Memory B cell (primary cell): ENCODE measurements at regions not wholly inside any gene's neighbourhood (a gene's known extent, or its start where the extent isn't known, plus 50 kb on each side); places are given as distances from the start of the nearest gene placed in this dataset.
"Not testable (repeated sequence)": the region's sequence is repeated elsewhere in the genome, so short reads cannot be mapped to it uniquely, and the experiment has no call there.

Source experiments
- ATAC-seq: fragments of 150-1000 bp; cut with Tn5 transposase; 2 replicates; pipeline ENCODE4 v1.10.0; 2021; ENCODE audit warnings: low read depth, mild to moderate bottlenecking, moderate library complexity
- DNase-seq, 2 donors: peaks; one replicate each; pipeline ENCODE4 v3.0.0; 2022; ENCODE audit warnings: low spot score in 2 of 2
- H3K27ac Mint-ChIP-seq: one replicate; pipeline ENCODE4 v1.8.0; 2022; ENCODE audit warnings: mild to moderate bottlenecking, moderate library complexity, mixed read lengths
- H3K27me3 Mint-ChIP-seq: one replicate; pipeline ENCODE4 v1.8.0; 2022; ENCODE audit warnings: mixed read lengths
- H3K36me3 Mint-ChIP-seq: one replicate; pipeline ENCODE4 v1.8.0; 2022; ENCODE audit warnings: mild to moderate bottlenecking, mixed read lengths
- H3K4me1 Mint-ChIP-seq: one replicate; pipeline ENCODE4 v1.8.0; 2022; ENCODE audit warnings: mixed read lengths
- H3K4me3 Mint-ChIP-seq: one replicate; pipeline ENCODE4 v1.8.0; 2022; ENCODE audit warnings: mild to moderate bottlenecking, moderate library complexity, mixed read lengths
- H3K9me3 Mint-ChIP-seq: one replicate; pipeline ENCODE4 v1.8.0; 2022; ENCODE audit warnings: mixed read lengths

- H3K4me1 Mint-ChIP-seq: no peaks in the 10 kb centered on the region
- ATAC-seq (no peak), DNase-seq (no peak)
- no peak overlapping the region for H3K4me3 Mint-ChIP-seq
- peaks cover 1% of the 10 kb centered on the region for H3K9me3 Mint-ChIP-seq
- no peak overlapping the region for H3K27ac Mint-ChIP-seq
- no peaks in the 10 kb centered on the region for H3K36me3 Mint-ChIP-seq
- H3K27me3 Mint-ChIP-seq: no peaks in the 10 kb centered on the region
These were observed 662.0 kb upstream of the GBE1 start for GRCh38 chr3:82423268-82424030.

GRCh38 chr3:82416830-82417229 lies 655.4 kb upstream of the GBE1 start:
- H3K9me3 Mint-ChIP-seq: peaks cover 2% of the 10 kb centered on the region
- ATAC-seq (no peak), DNase-seq (no peak)
- H3K27ac Mint-ChIP-seq: no peak overlapping the region
- H3K4me3 Mint-ChIP-seq: no peak overlapping the region
- no peaks in the 10 kb centered on the region for H3K36me3 Mint-ChIP-seq
- no peaks in the 10 kb centered on the region for H3K4me1 Mint-ChIP-seq
- H3K27me3 Mint-ChIP-seq: no peaks in the 10 kb centered on the region

DNA sequence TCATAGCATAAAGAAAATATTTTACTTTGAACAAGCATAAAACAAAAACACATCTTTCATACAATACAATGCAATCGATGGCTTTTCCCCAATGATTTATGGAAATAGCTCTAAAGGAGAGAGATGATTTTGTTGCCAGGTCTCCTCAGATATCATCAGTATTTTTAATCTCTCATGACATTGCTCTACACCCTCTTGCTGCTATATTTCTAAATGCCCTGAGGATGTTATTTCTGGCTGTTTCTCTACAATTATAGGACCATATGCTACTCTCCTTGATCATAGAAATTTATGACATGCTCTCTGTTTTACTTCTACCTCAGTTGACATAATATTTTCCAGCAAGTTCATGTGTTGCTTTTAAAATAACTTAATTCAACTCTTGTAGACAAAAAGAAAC lies 654.9 kb upstream of the GBE1 start:
- ATAC-seq: no peak
- Mint-ChIP-seq H3K27ac (no peak overlapping the region), H3K9me3 (peaks cover 2% of the 10 kb centered on the region), H3K27me3 (no peaks in the 10 kb centered on the region), H3K36me3 (no peaks in the 10 kb centered on the region), H3K4me3 (no peak overlapping the region), H3K4me1 (no peaks in the 10 kb centered on the region)
- DNase-seq: no peak

DNA sequence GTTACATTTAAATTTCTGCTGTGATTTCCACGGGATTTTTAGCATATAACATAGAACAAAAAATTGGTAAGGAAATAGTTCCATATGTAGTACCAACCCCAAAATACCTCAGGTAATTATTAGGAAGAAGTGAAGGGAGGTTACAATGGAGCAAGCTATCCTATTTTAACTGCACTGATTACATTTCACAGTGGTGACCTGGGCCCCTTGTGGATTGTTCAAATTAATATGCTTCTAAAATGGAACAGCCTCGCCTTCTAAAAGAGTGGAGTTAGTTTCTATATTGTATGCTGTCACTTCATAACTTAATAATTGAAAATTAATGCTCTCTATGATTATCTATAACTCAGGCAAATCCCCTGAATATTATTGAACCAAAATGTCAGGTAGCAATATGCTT lies 651.7 kb upstream of the GBE1 start:
- Mint-ChIP-seq H3K9me3 (peaks cover 2% of the 10 kb centered on the region), H3K27ac (no peak overlapping the region), H3K27me3 (no peaks in the 10 kb centered on the region), H3K36me3 (no peaks in the 10 kb centered on the region), H3K4me3 (no peak overlapping the region), H3K4me1 (no peaks in the 10 kb centered on the region)
- ATAC-seq (no peak), DNase-seq (no peak)

- ATAC-seq: no peak
- Mint-ChIP-seq H3K27ac (no peak overlapping the region), H3K4me3 (no peak overlapping the region), H3K4me1 (no peaks in the 10 kb centered on the region), H3K36me3 (no peaks in the 10 kb centered on the region), H3K27me3 (no peaks in the 10 kb centered on the region), H3K9me3 (peaks cover 2% of the 10 kb centered on the region)
- no peak for DNase-seq
These were observed 648.9 kb upstream of the GBE1 start for GRCh38 chr3:82410366-82410765.

DNA sequence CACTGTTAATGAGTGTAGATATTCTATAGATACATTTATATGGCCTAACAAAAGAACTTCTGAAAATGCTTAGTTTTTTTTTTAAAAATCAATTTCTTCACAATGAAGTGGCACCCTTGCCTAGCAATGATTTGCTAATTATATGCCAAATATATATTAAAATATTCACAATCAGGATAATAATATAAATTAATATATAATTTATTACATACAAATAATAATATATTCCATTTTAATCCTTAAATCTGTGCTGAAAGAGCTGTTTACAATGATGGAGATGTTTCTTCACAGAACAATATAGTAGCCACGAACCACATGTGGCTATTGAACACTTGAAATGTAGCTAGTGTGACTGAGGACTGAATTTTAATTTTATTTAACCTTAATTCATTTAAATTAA lies 648.4 kb upstream of the GBE1 start:
- no peak for DNase-seq
- Mint-ChIP-seq H3K27me3 (no peaks in the 10 kb centered on the region), H3K4me1 (no peaks in the 10 kb centered on the region), H3K4me3 (no peak overlapping the region), H3K27ac (no peak overlapping the region), H3K9me3 (peaks cover 2% of the 10 kb centered on the region), H3K36me3 (no peaks in the 10 kb centered on the region)
- no peak for ATAC-seq

GRCh38 chr3:82392203-82392775 lies 630.8 kb upstream of the GBE1 start:
- DNase-seq: no peak
- H3K27ac Mint-ChIP-seq: no peak overlapping the region
- H3K27me3 Mint-ChIP-seq: no peaks in the 10 kb centered on the region
- no peaks in the 10 kb centered on the region for H3K36me3 Mint-ChIP-seq
- H3K4me1 Mint-ChIP-seq: no peaks in the 10 kb centered on the region
- no peak for ATAC-seq
- H3K4me3 Mint-ChIP-seq: no peak overlapping the region
- peaks cover 3% of the 10 kb centered on the region for H3K9me3 Mint-ChIP-seq

GRCh38 chr3:82390868-82391267 lies 629.4 kb upstream of the GBE1 start:
- H3K4me3 Mint-ChIP-seq: no peak overlapping the region
- no peaks in the 10 kb centered on the region for H3K27me3 Mint-ChIP-seq
- no peaks in the 10 kb centered on the region for H3K4me1 Mint-ChIP-seq
- DNase-seq (no peak), ATAC-seq (no peak)
- no peak overlapping the region for H3K27ac Mint-ChIP-seq
- no peaks in the 10 kb centered on the region for H3K36me3 Mint-ChIP-seq
- peaks cover 3% of the 10 kb centered on the region for H3K9me3 Mint-ChIP-seq

DNA sequence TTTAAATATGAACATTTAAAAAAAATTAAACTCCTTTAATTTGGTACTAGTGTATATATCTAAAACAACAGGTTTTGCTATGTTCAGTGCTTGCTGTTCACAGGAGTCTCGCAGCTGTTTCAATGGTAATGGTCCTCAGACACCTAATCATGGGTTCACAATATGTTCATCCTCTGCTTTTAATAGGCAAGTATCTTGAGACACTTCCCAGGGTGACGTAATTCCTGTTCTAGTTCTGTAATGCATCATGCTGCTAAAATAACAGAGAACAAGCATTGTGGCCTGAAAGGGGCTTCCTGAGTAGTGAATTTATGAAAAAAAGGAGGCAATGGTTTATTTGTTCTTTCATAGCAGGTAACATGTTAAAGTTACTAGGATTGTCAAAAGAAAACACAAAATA lies 625.2 kb upstream of the GBE1 start:
- Mint-ChIP-seq H3K27me3 (no peaks in the 10 kb centered on the region), H3K36me3 (no peaks in the 10 kb centered on the region), H3K4me1 (no peaks in the 10 kb centered on the region), H3K27ac (no peak overlapping the region), H3K9me3 (peaks cover 5% of the 10 kb centered on the region), H3K4me3 (no peak overlapping the region)
- DNase-seq (no peak), ATAC-seq (no peak)

GRCh38 chr3:82384181-82384580 lies 622.7 kb upstream of the GBE1 start:
- ATAC-seq (no peak), DNase-seq (no peak)
- H3K4me1 Mint-ChIP-seq: no peaks in the 10 kb centered on the region
- no peaks in the 10 kb centered on the region for H3K27me3 Mint-ChIP-seq
- H3K36me3 Mint-ChIP-seq: no peaks in the 10 kb centered on the region
- H3K27ac Mint-ChIP-seq: no peak overlapping the region
- H3K9me3 Mint-ChIP-seq: peaks cover 5% of the 10 kb centered on the region
- H3K4me3 Mint-ChIP-seq: no peak overlapping the region

- H3K4me3 Mint-ChIP-seq: no peak overlapping the region
- H3K4me1 Mint-ChIP-seq: no peaks in the 10 kb centered on the region
- H3K9me3 Mint-ChIP-seq: peaks cover 5% of the 10 kb centered on the region
- DNase-seq (no peak), ATAC-seq (no peak)
- H3K36me3 Mint-ChIP-seq: no peaks in the 10 kb centered on the region
- no peaks in the 10 kb centered on the region for H3K27me3 Mint-ChIP-seq
- no peak overlapping the region for H3K27ac Mint-ChIP-seq
These were observed 621.4 kb upstream of the GBE1 start for GRCh38 chr3:82382831-82383230.

GRCh38 chr3:82378392-82378791 lies 616.9 kb upstream of the GBE1 start:
- Mint-ChIP-seq H3K4me3 (no peak overlapping the region), H3K9me3 (peaks cover 13% of the 10 kb centered on the region), H3K27ac (no peak overlapping the region)

DNA sequence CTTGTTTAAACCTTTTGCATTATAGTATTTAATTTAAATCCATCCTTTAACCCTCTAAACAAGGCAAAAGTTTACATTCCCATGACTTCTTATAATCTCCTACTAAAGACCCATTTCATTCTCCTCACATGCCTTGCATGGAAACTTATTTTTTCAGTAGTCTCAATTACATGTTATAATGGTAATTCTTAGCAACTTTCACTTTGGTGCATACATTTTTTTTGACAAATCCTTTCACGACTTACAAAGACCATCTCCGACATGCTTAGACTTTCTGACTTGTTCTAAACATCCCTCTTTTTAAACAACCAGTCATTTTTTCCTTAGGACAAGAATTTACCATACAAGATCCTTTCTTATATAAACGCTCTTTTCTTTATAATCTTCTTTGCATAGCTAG lies 615.4 kb upstream of the GBE1 start:
- Mint-ChIP-seq H3K36me3 (no peaks in the 10 kb centered on the region), H3K4me1 (no peaks in the 10 kb centered on the region), H3K9me3 (peaks cover 12% of the 10 kb centered on the region), H3K4me3 (no peak overlapping the region), H3K27ac (no peak overlapping the region), H3K27me3 (no peaks in the 10 kb centered on the region)
- DNase-seq: no peak
- no peak for ATAC-seq

More at GRCh38 chr3:82378392-82378791, 616.9 kb upstream of the GBE1 start:
- Mint-ChIP-seq H3K36me3 (no peaks in the 10 kb centered on the region), H3K27me3 (no peaks in the 10 kb centered on the region), H3K4me1 (no peaks in the 10 kb centered on the region)
- DNase-seq (no peak), ATAC-seq (no peak)

DNA sequence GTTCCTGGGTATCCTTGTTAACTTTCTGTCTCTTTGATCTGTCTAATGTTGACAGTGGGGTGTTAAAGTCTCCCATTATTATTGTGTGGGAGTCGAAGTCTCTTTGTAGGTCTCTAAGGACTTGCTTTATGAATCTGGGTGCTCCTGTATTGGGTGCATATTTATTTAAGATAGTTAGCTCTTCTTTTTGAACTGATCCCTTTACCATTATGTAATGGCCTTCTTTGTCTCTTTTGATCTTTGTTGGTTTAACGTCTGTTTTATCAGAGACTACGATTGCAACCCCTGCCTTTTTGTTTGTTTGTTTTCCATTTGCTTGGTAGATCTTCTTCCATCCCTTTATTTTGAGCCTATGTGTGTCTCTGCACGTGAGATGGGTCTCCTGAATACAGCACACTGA lies 612.4 kb upstream of the GBE1 start:
- DNase-seq, H3K36me3 Mint-ChIP-seq, H3K27me3 Mint-ChIP-seq, H3K4me1 Mint-ChIP-seq, H3K4me3 Mint-ChIP-seq, ATAC-seq, H3K27ac Mint-ChIP-seq: not testable (repeated sequence)
- peaks cover 14% of the 10 kb centered on the region for H3K9me3 Mint-ChIP-seq

DNA sequence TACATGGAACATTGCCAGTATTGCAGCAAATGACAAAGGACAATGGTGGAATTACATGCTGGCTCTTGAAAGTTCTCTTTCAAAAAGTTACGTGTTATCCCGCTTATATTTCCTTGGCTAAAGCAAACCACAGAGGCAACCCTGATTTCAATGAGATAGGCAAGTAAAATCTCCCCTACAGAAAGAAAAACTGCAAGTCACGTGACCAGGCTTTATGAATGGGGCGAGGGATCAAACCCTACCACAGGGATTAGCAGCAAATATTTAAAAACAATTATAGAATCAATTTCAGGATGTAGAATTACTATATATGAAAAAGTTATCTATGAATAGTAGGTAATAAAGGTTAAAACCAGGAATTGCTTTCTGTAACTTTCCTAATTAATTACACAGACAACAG lies 603.4 kb upstream of the GBE1 start:
- Mint-ChIP-seq H3K27ac (no peak overlapping the region), H3K27me3 (no peaks in the 10 kb centered on the region), H3K9me3 (peaks cover 3% of the 10 kb centered on the region), H3K4me1 (no peaks in the 10 kb centered on the region), H3K4me3 (no peak overlapping the region), H3K36me3 (no peaks in the 10 kb centered on the region)
- ATAC-seq: no peak
- no peak for DNase-seq
